IPS-NIHi11 (cell line): ENCODE measurements at regions not wholly inside any gene's neighbourhood (a gene's known extent, or its start where the extent isn't known, plus 50 kb on each side); places are given as distances from the start of the nearest gene placed in this dataset.

Experiments
- DNase-seq: peaks from one replicate; pipeline ENCODE4 v3.0.0; 2012; ENCODE audit warnings: mixed read lengths, low spot score

- DNase-seq = no peak
Observed at GRCh38 chr2:129641371-129641770, 338.1 kb upstream of the RAB6C start.

- no peak for DNase-seq
Observed at GRCh38 chr2:129642526-129643043, 336.9 kb upstream of the RAB6C start.

- DNase-seq = no peak
Observed at GRCh38 chr2:129645335-129645734, 334.1 kb upstream of the RAB6C start.

GRCh38 chr2:129646107-129646506, 333.4 kb upstream of the RAB6C start:
- DNase-seq = no peak

GRCh38 chr2:129653246-129653645, 326.2 kb upstream of the RAB6C start:
- no peak for DNase-seq

GRCh38 chr2:129654331-129654730, 325.1 kb upstream of the RAB6C start:
- no peak for DNase-seq

- DNase-seq = no peak
Observed at GRCh38 chr2:129656081-129656598, 323.3 kb upstream of the RAB6C start.

- no peak for DNase-seq
Observed at GRCh38 chr2:129658430-129658829, 321.0 kb upstream of the RAB6C start.

GRCh38 chr2:129661935-129662334, 317.5 kb upstream of the RAB6C start:
- no peak for DNase-seq

- DNase-seq = no peak
Observed at GRCh38 chr2:129667577-129667976, 311.9 kb upstream of the RAB6C start.

- DNase-seq = no peak
Observed at GRCh38 chr2:129672521-129672920, 306.9 kb upstream of the RAB6C start.

GRCh38 chr2:129673234-129673633, 306.2 kb upstream of the RAB6C start:
- no peak for DNase-seq

GRCh38 chr2:129673847-129674711, 305.4 kb upstream of the RAB6C start:
- DNase-seq = no peak

- no peak for DNase-seq
Observed at GRCh38 chr2:129678751-129679150, 300.7 kb upstream of the RAB6C start.

GRCh38 chr2:129681788-129682187, 297.7 kb upstream of the RAB6C start:
- DNase-seq = no peak

- DNase-seq = no peak
Observed at GRCh38 chr2:129689653-129690448, 289.6 kb upstream of the RAB6C start.

- no peak for DNase-seq
Observed at GRCh38 chr2:129695496-129695895, 284.0 kb upstream of the RAB6C start.

GRCh38 chr2:129698593-129698992, 280.9 kb upstream of the RAB6C start:
- no peak for DNase-seq

- DNase-seq = no peak
Observed at GRCh38 chr2:129699781-129700573, 279.5 kb upstream of the RAB6C start.

GRCh38 chr2:129702416-129703176, 276.9 kb upstream of the RAB6C start:
- DNase-seq = no peak

- DNase-seq = no peak
Observed at GRCh38 chr2:129705085-129705484, 274.4 kb upstream of the RAB6C start.
